Activated T-helper 17 cell treated with anti-CD3 and anti-CD28 coated beads, Interleukin-2, amount 50 U/mL, for 72 hours (primary cell): ENCODE measurements at regions not wholly inside any gene's neighbourhood (a gene's known extent, or its start where the extent isn't known, plus 50 kb on each side); places are given as distances from the start of the nearest gene placed in this dataset.

ENCODE experiments used
- ATAC-seq: fragments of 150-1000 bp; cut with Tn5 transposase; replicated peaks from 2 replicates; pipeline ENCODE4 v1.10.0; 2021; ENCODE audit warnings: mild to moderate bottlenecking, moderate library complexity
- H3K27ac Mint-ChIP-seq: one replicate; pipeline ENCODE4 v1.8.0; 2022; ENCODE audit warnings: mixed read lengths
- H3K27me3 Mint-ChIP-seq: one replicate; pipeline ENCODE4 v1.8.0; 2022; ENCODE audit warnings: mixed read lengths
- H3K36me3 Mint-ChIP-seq: one replicate; pipeline ENCODE4 v1.8.0; 2022; ENCODE audit warnings: low read depth, mild to moderate bottlenecking, mixed read lengths
- H3K4me1 Mint-ChIP-seq: one replicate; pipeline ENCODE4 v1.8.0; 2022; ENCODE audit warnings: mixed read lengths
- H3K4me3 Mint-ChIP-seq: one replicate; pipeline ENCODE4 v1.8.0; 2022; ENCODE audit warnings: mild to moderate bottlenecking, mixed read lengths
- H3K9me3 Mint-ChIP-seq: one replicate; pipeline ENCODE4 v1.8.0; 2022; ENCODE audit warnings: mixed read lengths

GRCh38 chr14:27148143-27148542, 550.3 kb upstream of the NOVA1 start:
- Mint-ChIP-seq H3K36me3 (no peaks in the 10 kb centered on the region), H3K27ac (no peak overlapping the region), H3K9me3 (peaks cover 19% of the 10 kb centered on the region), H3K4me3 (no peak overlapping the region), H3K4me1 (no peaks in the 10 kb centered on the region), H3K27me3 (no peaks in the 10 kb centered on the region)
- ATAC-seq = no peak

GRCh38 chr14:27164139-27164538, 566.3 kb upstream of the NOVA1 start:
- ATAC-seq = no peak
- Mint-ChIP-seq H3K27ac (no peak overlapping the region), H3K36me3 (no peaks in the 10 kb centered on the region), H3K9me3 (peaks cover 12% of the 10 kb centered on the region), H3K27me3 (no peaks in the 10 kb centered on the region), H3K4me3 (no peak overlapping the region), H3K4me1 (no peaks in the 10 kb centered on the region)

GRCh38 chr14:27175489-27175888, 577.7 kb upstream of the NOVA1 start:
- H3K27me3 Mint-ChIP-seq = no peaks in the 10 kb centered on the region
- H3K4me3 Mint-ChIP-seq = no peak overlapping the region
- no peaks in the 10 kb centered on the region for H3K4me1 Mint-ChIP-seq
- no peak overlapping the region for H3K27ac Mint-ChIP-seq
- H3K36me3 Mint-ChIP-seq = no peaks in the 10 kb centered on the region
- H3K9me3 Mint-ChIP-seq = peaks cover 7% of the 10 kb centered on the region
- no peak for ATAC-seq

GRCh38 chr14:27181333-27181732, 583.5 kb upstream of the NOVA1 start:
- ATAC-seq = no peak
- Mint-ChIP-seq H3K36me3 (no peaks in the 10 kb centered on the region), H3K27ac (no peak overlapping the region), H3K4me1 (no peaks in the 10 kb centered on the region), H3K4me3 (no peak overlapping the region), H3K27me3 (no peaks in the 10 kb centered on the region), H3K9me3 (peaks cover 16% of the 10 kb centered on the region)

GRCh38 chr14:27184427-27184826, 586.6 kb upstream of the NOVA1 start:
- H3K4me1 Mint-ChIP-seq = no peaks in the 10 kb centered on the region
- peaks cover 21% of the 10 kb centered on the region for H3K9me3 Mint-ChIP-seq
- no peak overlapping the region for H3K4me3 Mint-ChIP-seq
- no peaks in the 10 kb centered on the region for H3K27me3 Mint-ChIP-seq
- no peak for ATAC-seq
- no peak overlapping the region for H3K27ac Mint-ChIP-seq
- H3K36me3 Mint-ChIP-seq = no peaks in the 10 kb centered on the region

- no peaks in the 10 kb centered on the region for H3K27me3 Mint-ChIP-seq
- no peaks in the 10 kb centered on the region for H3K36me3 Mint-ChIP-seq
- peaks cover 19% of the 10 kb centered on the region for H3K9me3 Mint-ChIP-seq
- no peak for ATAC-seq
- no peak overlapping the region for H3K4me3 Mint-ChIP-seq
- H3K27ac Mint-ChIP-seq = no peak overlapping the region
- no peaks in the 10 kb centered on the region for H3K4me1 Mint-ChIP-seq
These were observed 588.2 kb upstream of the NOVA1 start for GRCh38 chr14:27186048-27186447.

GRCh38 chr14:27187136-27187535, 589.3 kb upstream of the NOVA1 start:
- Mint-ChIP-seq H3K27ac (no peak overlapping the region), H3K9me3 (peaks cover 14% of the 10 kb centered on the region), H3K36me3 (no peaks in the 10 kb centered on the region), H3K27me3 (no peaks in the 10 kb centered on the region), H3K4me1 (no peaks in the 10 kb centered on the region), H3K4me3 (no peak overlapping the region)
- ATAC-seq = no peak

- peaks cover 13% of the 10 kb centered on the region for H3K9me3 Mint-ChIP-seq
- H3K27ac Mint-ChIP-seq = no peak overlapping the region
- H3K4me3 Mint-ChIP-seq = no peak overlapping the region
- ATAC-seq = no peak
- no peaks in the 10 kb centered on the region for H3K4me1 Mint-ChIP-seq
- no peaks in the 10 kb centered on the region for H3K27me3 Mint-ChIP-seq
- no peaks in the 10 kb centered on the region for H3K36me3 Mint-ChIP-seq
These were observed 592.5 kb upstream of the NOVA1 start for GRCh38 chr14:27190296-27190695.

- no peaks in the 10 kb centered on the region for H3K36me3 Mint-ChIP-seq
- H3K27me3 Mint-ChIP-seq = no peaks in the 10 kb centered on the region
- no peaks in the 10 kb centered on the region for H3K4me1 Mint-ChIP-seq
- H3K27ac Mint-ChIP-seq = no peak overlapping the region
- H3K9me3 Mint-ChIP-seq = no peaks in the 10 kb centered on the region
- no peak overlapping the region for H3K4me3 Mint-ChIP-seq
- ATAC-seq = no peak
These were observed 601.4 kb upstream of the NOVA1 start for GRCh38 chr14:27199272-27199671.

- no peak overlapping the region for H3K27ac Mint-ChIP-seq
- peaks cover 12% of the 10 kb centered on the region for H3K9me3 Mint-ChIP-seq
- H3K27me3 Mint-ChIP-seq = no peaks in the 10 kb centered on the region
- ATAC-seq = no peak
- no peak overlapping the region for H3K4me3 Mint-ChIP-seq
- H3K36me3 Mint-ChIP-seq = no peaks in the 10 kb centered on the region
- H3K4me1 Mint-ChIP-seq = no peaks in the 10 kb centered on the region
These were observed 607.2 kb upstream of the NOVA1 start for GRCh38 chr14:27205036-27205435.

GRCh38 chr14:27211741-27212140, 613.9 kb upstream of the NOVA1 start:
- peaks cover 24% of the 10 kb centered on the region for H3K9me3 Mint-ChIP-seq
- no peaks in the 10 kb centered on the region for H3K36me3 Mint-ChIP-seq
- H3K4me3 Mint-ChIP-seq = no peak overlapping the region
- no peak overlapping the region for H3K27ac Mint-ChIP-seq
- ATAC-seq = no peak
- H3K27me3 Mint-ChIP-seq = no peaks in the 10 kb centered on the region
- no peaks in the 10 kb centered on the region for H3K4me1 Mint-ChIP-seq

- H3K4me3 Mint-ChIP-seq = no peak overlapping the region
- H3K27me3 Mint-ChIP-seq = no peaks in the 10 kb centered on the region
- ATAC-seq = no peak
- peaks cover 24% of the 10 kb centered on the region for H3K9me3 Mint-ChIP-seq
- H3K36me3 Mint-ChIP-seq = no peaks in the 10 kb centered on the region
- H3K27ac Mint-ChIP-seq = no peak overlapping the region
- no peaks in the 10 kb centered on the region for H3K4me1 Mint-ChIP-seq
These were observed 624.8 kb upstream of the NOVA1 start for GRCh38 chr14:27222671-27223070.

- H3K36me3 Mint-ChIP-seq = no peaks in the 10 kb centered on the region
- no peaks in the 10 kb centered on the region for H3K27me3 Mint-ChIP-seq
- no peak for ATAC-seq
- no peak overlapping the region for H3K4me3 Mint-ChIP-seq
- H3K9me3 Mint-ChIP-seq = peaks cover 25% of the 10 kb centered on the region
- H3K27ac Mint-ChIP-seq = no peak overlapping the region
- no peaks in the 10 kb centered on the region for H3K4me1 Mint-ChIP-seq
These were observed 626.1 kb upstream of the NOVA1 start for GRCh38 chr14:27223906-27224305.

GRCh38 chr14:27228053-27228452, 630.2 kb upstream of the NOVA1 start:
- H3K4me3 Mint-ChIP-seq = no peak overlapping the region
- no peaks in the 10 kb centered on the region for H3K4me1 Mint-ChIP-seq
- ATAC-seq = no peak
- H3K27me3 Mint-ChIP-seq = no peaks in the 10 kb centered on the region
- peaks cover 18% of the 10 kb centered on the region for H3K9me3 Mint-ChIP-seq
- H3K36me3 Mint-ChIP-seq = no peaks in the 10 kb centered on the region
- H3K27ac Mint-ChIP-seq = no peak overlapping the region

GRCh38 chr14:27234331-27234730, 636.5 kb upstream of the NOVA1 start:
- no peak overlapping the region for H3K4me3 Mint-ChIP-seq

GRCh38 chr14:27236601-27237000, 638.8 kb upstream of the NOVA1 start:
- Mint-ChIP-seq H3K36me3 (no peaks in the 10 kb centered on the region), H3K4me3 (no peak overlapping the region), H3K9me3 (peaks cover 17% of the 10 kb centered on the region), H3K4me1 (no peaks in the 10 kb centered on the region), H3K27ac (no peak overlapping the region), H3K27me3 (no peaks in the 10 kb centered on the region)
- ATAC-seq = no peak

More at GRCh38 chr14:27234331-27234730, 636.5 kb upstream of the NOVA1 start:
- H3K36me3 Mint-ChIP-seq = no peaks in the 10 kb centered on the region
- H3K9me3 Mint-ChIP-seq = peaks cover 26% of the 10 kb centered on the region
- H3K27ac Mint-ChIP-seq = no peak overlapping the region
- no peak for ATAC-seq
- no peaks in the 10 kb centered on the region for H3K4me1 Mint-ChIP-seq
- no peaks in the 10 kb centered on the region for H3K27me3 Mint-ChIP-seq
